ENCODE measurements at regions not wholly inside any gene's neighbourhood (a gene's known extent, or its start where the extent isn't known, plus 50 kb on each side); places are given as distances from the start of the nearest gene placed in this dataset.

- TF ChIP-seq EZH2 (IDR thresholded peaks at IDR 0.05; ENCODE audit: insufficient read depth, poor library complexity, severe bottlenecking) (no peak), EZH2phosphoT487 (IDR thresholded peaks at IDR 0.05; ENCODE audit: insufficient read depth, low read depth) (no peak)
Measured at GRCh38 chr10:110413903-110414547, 83.7 kb upstream of the DUSP5 start.

Data from GM23248 (cell line).